Hepatocyte (in vitro differentiated cells): ENCODE measurements at regions not wholly inside any gene's neighbourhood (a gene's known extent, or its start where the extent isn't known, plus 50 kb on each side); places are given as distances from the start of the nearest gene placed in this dataset.
A peak's percentile ranks its signal among the peaks of the same experiment; 100 is the strongest.

Source experiments
- DNase-seq: peaks from one replicate; pipeline ENCODE4 v3.0.0-alpha.2; 2016; ENCODE audit warnings: low spot score
- H2AFZ ChIP-seq: fragments of 200-600 bp; sonication (generic); 2 replicates; pipeline ENCODE4 v1.6.0; 2016; ENCODE audit warnings: antibody characterized with exemption, mild to moderate bottlenecking
- H3K27ac ChIP-seq: fragments of 200-600 bp; sonication (generic); 2 replicates; pipeline ENCODE4 v1.5.1; 2016; ENCODE audit warnings: mild to moderate bottlenecking
- H3K27me3 ChIP-seq: fragments of 200-600 bp; sonication (generic); 2 replicates; pipeline ENCODE4 v1.6.1; 2016
- H3K36me3 ChIP-seq: fragments of 200-600 bp; sonication (generic); replicated peaks from 2 replicates; pipeline ENCODE4 v1.5.1; 2016; ENCODE audit warnings: low read depth; ENCODE audit not compliant: insufficient read depth
- H3K4me1 ChIP-seq: fragments of 200-600 bp; sonication (generic); 2 replicates; pipeline ENCODE4 v1.5.1; 2016; ENCODE audit warnings: mild to moderate bottlenecking, moderate library complexity; ENCODE audit not compliant: insufficient read depth
- H3K4me2 ChIP-seq: fragments of 200-600 bp; sonication (generic); 2 replicates; pipeline ENCODE4 v1.6.0; 2016
- H3K4me3 ChIP-seq: fragments of 200-600 bp; sonication (generic); 2 replicates; pipeline ENCODE4 v1.5.1; 2016; ENCODE audit warnings: mild to moderate bottlenecking
- H3K79me2 ChIP-seq: fragments of 200-600 bp; sonication (generic); 2 replicates; pipeline ENCODE4 v1.6.0; 2017; ENCODE audit warnings: mild to moderate bottlenecking
- H3K9me2 ChIP-seq: fragments of 200-600 bp; sonication (generic); replicated peaks from 2 replicates; pipeline ENCODE4 v1.6.0; 2017; ENCODE audit warnings: mild to moderate bottlenecking; ENCODE audit not compliant: insufficient read depth
- H3K9me3 ChIP-seq: fragments of 200-600 bp; sonication (generic); 2 replicates; pipeline ENCODE4 v1.5.1; 2016; ENCODE audit warnings: low read depth, mild to moderate bottlenecking
- H4K20me1 ChIP-seq: fragments of 200-600 bp; sonication (generic); 2 replicates; pipeline ENCODE4 v1.6.0; 2016; ENCODE audit warnings: mild to moderate bottlenecking; ENCODE audit not compliant: insufficient read depth, poor library complexity, severe bottlenecking
- CTCF ChIP-seq: fragments of 200-600 bp; sonication (generic); IDR thresholded peaks from 2 replicates; pipeline ENCODE4 v1.5.1; 2016; ENCODE audit warnings: antibody characterized with exemption, mild to moderate bottlenecking; ENCODE audit not compliant: poor library complexity
- EZH2 ChIP-seq: fragments of 200-600 bp; sonication (generic); IDR thresholded peaks from 2 replicates; pipeline ENCODE4 v1.6.1; 2016; ENCODE audit warnings: antibody characterized with exemption, mild to moderate bottlenecking, borderline replicate concordance
- EZH2phosphoT487 ChIP-seq: fragments of 200-600 bp; sonication (generic); IDR thresholded peaks from one replicate; pipeline ENCODE4 v1.6.1; 2018; ENCODE audit warnings: antibody characterized with exemption, mild to moderate bottlenecking, low read depth, moderate library complexity; ENCODE audit not compliant: unreplicated experiment, severe bottlenecking
- WGBS: methylation state at CpG from one replicate; pipeline ENCODE4 v1.1.6; 2016; ENCODE audit warnings: low lambda C conversion rate; ENCODE audit errors: missing lambda C conversion rate; 5-methylcytosine and 5-hydroxymethylcytosine counted together

GRCh38 chr20:11847827-11848226, 69.9 kb upstream of the BTBD3 start:
- TF ChIP-seq EZH2: no peak
- TF ChIP-seq EZH2phosphoT487: no peak
- no peak for TF ChIP-seq CTCF
- Histone ChIP-seq H3K9me2 (no peaks in the 10 kb centered on the region), H3K4me1 (no peaks in the 10 kb centered on the region), H3K4me3 (no peak overlapping the region), H2AFZ (no peak overlapping the region), H3K27ac (no peak overlapping the region), H3K79me2 (no peaks in the 10 kb centered on the region), H3K27me3 (no peaks in the 10 kb centered on the region), H3K36me3 (no peaks in the 10 kb centered on the region), H3K4me2 (no peak overlapping the region), H4K20me1 (no peaks in the 10 kb centered on the region), H3K9me3 (no peaks in the 10 kb centered on the region)
- WGBS: 79% methylated on average over 2 of the region's 2 CpGs
- DNase-seq: no peak

- no peak overlapping the region for H3K4me3 ChIP-seq
- peak overlapping the region; percentile 21 for H2AFZ ChIP-seq
- no peaks in the 10 kb centered on the region for H3K9me3 ChIP-seq
- H3K27ac ChIP-seq: no peak overlapping the region
- H3K36me3 ChIP-seq: no peaks in the 10 kb centered on the region
- H3K9me2 ChIP-seq: no peaks in the 10 kb centered on the region
- TF ChIP-seq EZH2: no peak
- TF ChIP-seq CTCF: no peak
- no peak for TF ChIP-seq EZH2phosphoT487
- no peaks in the 10 kb centered on the region for H3K27me3 ChIP-seq
- no peaks in the 10 kb centered on the region for H3K79me2 ChIP-seq
- H4K20me1 ChIP-seq: no peaks in the 10 kb centered on the region
- peak overlapping the region; percentile 21 for H3K4me2 ChIP-seq
- no peak for DNase-seq
- WGBS: 51% methylated on average over 5 of the region's 5 CpGs
- no peaks in the 10 kb centered on the region for H3K4me1 ChIP-seq
Observed at GRCh38 chr20:11849270-11849915, 68.3 kb upstream of the BTBD3 start.

- Histone ChIP-seq H4K20me1 (no peaks in the 10 kb centered on the region), H3K4me1 (no peaks in the 10 kb centered on the region), H3K36me3 (no peaks in the 10 kb centered on the region), H3K27ac (no peak overlapping the region), H3K4me2 (no peak overlapping the region), H3K9me3 (no peaks in the 10 kb centered on the region), H3K9me2 (no peaks in the 10 kb centered on the region), H3K27me3 (no peaks in the 10 kb centered on the region), H3K4me3 (no peak overlapping the region), H3K79me2 (no peaks in the 10 kb centered on the region), H2AFZ (no peak overlapping the region)
- TF ChIP-seq EZH2 (no peak), EZH2phosphoT487 (no peak), CTCF (no peak)
- 89% methylated on average over 5 of the region's 5 CpGs for WGBS
- DNase-seq: no peak
Observed at GRCh38 chr20:11849976-11850670, 67.6 kb upstream of the BTBD3 start.
